AG09319 (cell line): ENCODE measurements at regions not wholly inside any gene's neighbourhood (a gene's known extent, or its start where the extent isn't known, plus 50 kb on each side); places are given as distances from the start of the nearest gene placed in this dataset.

ENCODE experiments used
- DNase-seq: peaks from one replicate; pipeline ENCODE4 v3.0.0-alpha.2; 2010; ENCODE audit warnings: low read depth; ENCODE audit errors: extremely low read depth
- CTCF ChIP-seq: IDR thresholded peaks from 2 replicates; pipeline ENCODE4 v1.5.1; 2011; ENCODE audit warnings: low read depth, mild to moderate bottlenecking, inconsistent platforms, low read length, moderate library complexity

DNA sequence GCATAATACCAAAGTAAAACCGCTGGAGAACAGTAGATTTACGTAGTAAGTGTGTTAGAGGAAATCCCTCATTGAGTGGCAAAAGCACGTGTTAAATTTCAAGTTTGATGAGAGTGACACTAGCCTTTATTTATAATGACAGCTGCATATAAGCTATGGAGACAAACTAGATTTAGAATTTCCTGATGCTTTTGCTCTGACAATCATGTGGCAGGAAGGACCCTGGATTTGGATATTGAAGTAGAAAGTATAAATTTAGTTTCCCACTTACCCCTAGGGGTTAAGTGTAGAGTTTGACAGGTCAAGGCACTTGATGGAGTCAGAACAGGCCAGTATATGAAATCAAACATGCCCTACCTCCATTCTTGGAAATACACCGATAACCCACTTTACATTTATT is 983.1 kb downstream of the FLRT2 start:
- DNase-seq: no peak
- TF ChIP-seq CTCF: no peak

DNA sequence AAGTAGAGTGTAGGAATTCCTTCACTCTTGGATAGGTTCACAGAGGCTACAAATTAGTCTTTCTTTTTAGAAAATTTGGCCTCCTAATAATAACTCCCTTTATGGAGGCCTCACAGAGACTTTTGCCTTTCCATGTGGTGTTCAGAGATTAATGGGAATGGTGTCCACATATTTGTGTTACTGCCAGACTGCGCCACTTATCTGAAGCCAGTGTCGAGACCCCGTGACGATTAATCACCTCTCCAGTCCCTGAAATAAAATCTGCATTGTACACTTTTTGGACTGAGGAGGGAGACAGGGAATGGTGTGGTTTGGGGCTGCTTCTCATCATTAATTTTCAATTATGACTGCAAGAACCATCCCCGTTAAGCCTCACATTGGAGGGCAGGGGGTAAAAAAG is 980.5 kb downstream of the FLRT2 start:
- no peak for DNase-seq
- TF ChIP-seq CTCF: no peak

DNA sequence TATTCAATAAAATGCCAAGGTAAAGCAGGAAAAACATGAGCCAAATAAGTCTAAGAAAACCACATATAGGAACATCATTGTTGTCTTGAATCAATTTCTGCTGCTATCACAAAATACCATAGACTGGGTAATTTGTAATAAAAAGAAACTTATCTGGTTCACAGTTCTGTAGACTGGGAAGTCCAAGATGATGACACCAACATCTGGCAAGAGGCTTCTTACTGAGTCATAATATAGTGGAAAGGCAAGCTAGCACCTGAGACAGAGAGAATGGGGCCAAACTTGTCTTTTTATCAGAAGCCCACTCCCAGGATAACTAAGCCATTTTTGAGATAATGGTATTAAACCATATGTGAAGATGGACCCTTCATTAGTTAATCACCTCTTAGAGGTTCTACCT is 975.9 kb downstream of the FLRT2 start:
- DNase-seq: no peak
- no peak for TF ChIP-seq CTCF

- no peak for TF ChIP-seq CTCF
- no peak for DNase-seq
Measured at GRCh38 chr14:86501611-86502010, 971.7 kb downstream of the FLRT2 start.

DNA sequence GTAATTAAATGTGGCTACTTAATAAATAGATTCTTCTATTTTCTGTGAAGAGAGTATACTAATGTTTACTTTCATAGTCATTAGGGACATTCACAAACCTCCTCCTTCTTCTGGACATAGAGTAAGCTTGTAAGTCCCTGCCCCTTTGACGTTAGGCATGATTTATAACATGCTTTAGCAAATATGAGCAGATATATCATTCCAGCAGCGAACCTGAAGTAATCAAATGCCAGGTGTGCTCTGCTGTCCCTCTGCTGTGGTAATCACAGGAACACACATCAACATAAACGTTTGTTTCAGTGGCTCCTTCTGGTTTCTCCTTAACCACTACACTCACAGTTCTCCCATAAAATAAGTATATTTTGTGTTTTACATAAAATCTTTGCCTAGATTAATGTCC is 961.8 kb downstream of the FLRT2 start:
- DNase-seq: no peak
- TF ChIP-seq CTCF: no peak

DNA sequence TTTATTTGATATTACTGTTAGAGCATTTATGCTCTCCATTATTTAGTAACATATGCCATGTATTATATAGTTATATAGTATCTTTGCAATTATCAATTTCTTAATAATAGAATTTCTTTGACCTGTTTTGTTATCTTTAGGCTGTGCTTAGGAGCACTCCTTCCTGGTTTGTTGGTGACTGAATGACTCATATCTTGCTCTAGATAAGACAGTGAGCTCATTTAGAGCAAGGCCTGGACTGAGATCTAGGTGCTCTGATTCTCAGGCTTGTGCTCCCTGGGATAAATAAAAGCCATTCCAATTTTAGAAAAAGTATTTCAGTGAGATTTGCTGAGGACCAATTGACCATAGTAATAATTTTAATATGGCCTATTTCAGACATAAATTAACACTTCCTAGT is 951.2 kb downstream of the FLRT2 start:
- DNase-seq: no peak
- TF ChIP-seq CTCF: no peak

DNA sequence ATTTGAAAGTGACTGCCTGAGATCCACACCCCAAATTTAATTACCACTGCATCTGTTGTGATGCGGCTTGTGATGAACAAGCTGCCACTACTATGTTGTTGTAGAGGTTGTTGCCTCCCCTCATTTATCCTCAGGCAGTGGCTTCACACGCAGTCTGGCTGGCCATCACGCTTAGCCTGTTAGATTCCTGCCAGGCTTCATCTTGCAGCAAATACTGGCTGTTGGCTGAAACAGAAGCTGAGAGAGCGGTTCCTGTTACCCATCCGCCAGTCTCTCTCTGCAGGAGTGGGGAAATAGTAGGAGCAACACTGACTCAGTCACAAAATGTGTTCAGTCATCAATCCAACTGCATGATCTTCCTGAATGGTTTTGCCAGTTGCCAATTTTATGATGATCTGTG is 934.4 kb downstream of the FLRT2 start:
- DNase-seq: no peak
- no peak; the same call in 1 of the 2 replicates for TF ChIP-seq CTCF
